K562 (cell line): ENCODE measurements at regions not wholly inside any gene's neighbourhood (a gene's known extent, or its start where the extent isn't known, plus 50 kb on each side); places are given as distances from the start of the nearest gene placed in this dataset.

Experiments
- CTCF ChIP-seq, 3 experiments: IDR thresholded peaks in 2 of 3; conservative IDR thresholded peaks in 1 of 3; 2 replicates each; pipeline ENCODE4 v1.5.1; 2011 to 2012; ENCODE audit warnings: low read length in 3 of 3, mild to moderate bottlenecking in 3 of 3, control low read depth in 2 of 3, improper control_type of control experiment in 1 of 3, inconsistent platforms in 1 of 3, low read depth in 1 of 3, mixed read lengths in 1 of 3, moderate library complexity in 1 of 3; ENCODE audit not compliant: insufficient read depth in 2 of 3
- HLTF ChIP-seq: fragments of 450-650 bp; IDR thresholded peaks from 2 replicates; pipeline ENCODE4 v1.6.1; 2016
- THAP7 ChIP-seq: fragments of 250-450 bp; sonication (Bioruptor Pico); IDR thresholded peaks from 2 replicates; pipeline ENCODE4 v1.5.0; 2021

- no peak for TF ChIP-seq HLTF
- TF ChIP-seq THAP7 (CRISPR knock-in tag): no peak
- no peak for TF ChIP-seq CTCF (IDR thresholded peaks at IDR 0.05 in 2 of 3, conservative IDR thresholded peaks at IDR 0.05 in 1 of 3; ENCODE audit: insufficient read depth in 2 of 3, low read depth in 1 of 3, low read length in 3 of 3)
These were observed 101.3 kb downstream of the KCNRG start for GRCh38 chr13:50116430-50116973.
